GM18498 (cell line): ENCODE measurements at regions not wholly inside any gene's neighbourhood (a gene's known extent, or its start where the extent isn't known, plus 50 kb on each side); places are given as distances from the start of the nearest gene placed in this dataset.

Experiments
- ATAC-seq: cut with Tn5 transposase; IDR thresholded peaks from one replicate; pipeline ENCODE4 v1.9.1; 2021; ENCODE audit warnings: mild to moderate bottlenecking, moderate library complexity; ENCODE audit not compliant: unreplicated experiment

DNA sequence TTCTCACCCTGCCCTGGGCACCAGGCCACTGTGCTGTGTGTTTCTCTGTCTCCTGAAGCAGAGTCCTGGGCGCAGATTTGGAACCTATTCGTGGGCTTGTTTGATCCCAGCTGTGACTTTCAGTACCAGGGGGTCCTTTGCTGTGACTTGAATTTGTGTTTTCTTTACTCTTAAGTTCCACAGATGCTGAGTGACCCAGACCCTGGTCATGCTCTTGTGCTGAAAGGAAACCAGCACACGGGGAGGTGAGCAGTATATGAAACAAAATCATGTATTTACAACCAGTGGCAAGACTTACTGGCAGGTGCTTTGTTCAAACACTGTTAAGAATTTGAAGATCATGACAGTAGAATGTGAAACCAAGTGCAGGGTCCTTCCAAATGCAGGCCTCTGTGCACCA, 89.2 kb upstream of the PRSS58 start:
- no peak for ATAC-seq

DNA sequence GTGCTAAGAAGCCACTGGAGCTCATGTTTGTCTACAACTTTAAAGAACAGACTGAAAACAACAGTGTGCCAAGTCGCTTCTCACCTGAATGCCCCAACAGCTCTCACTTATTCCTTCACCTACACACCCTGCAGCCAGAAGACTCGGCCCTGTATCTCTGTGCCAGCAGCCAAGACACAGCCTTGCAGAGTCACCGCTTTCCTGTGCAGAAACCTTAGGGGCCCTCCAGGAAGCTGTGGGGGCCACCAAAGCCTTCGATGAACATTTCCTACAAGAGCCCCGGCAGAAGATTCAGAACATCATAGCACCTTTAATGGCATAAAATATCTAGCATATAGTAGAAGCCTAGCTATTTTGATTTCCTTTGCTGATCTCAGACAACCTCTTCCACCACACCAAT, 88.0 kb upstream of the PRSS58 start:
- no peak for ATAC-seq

DNA sequence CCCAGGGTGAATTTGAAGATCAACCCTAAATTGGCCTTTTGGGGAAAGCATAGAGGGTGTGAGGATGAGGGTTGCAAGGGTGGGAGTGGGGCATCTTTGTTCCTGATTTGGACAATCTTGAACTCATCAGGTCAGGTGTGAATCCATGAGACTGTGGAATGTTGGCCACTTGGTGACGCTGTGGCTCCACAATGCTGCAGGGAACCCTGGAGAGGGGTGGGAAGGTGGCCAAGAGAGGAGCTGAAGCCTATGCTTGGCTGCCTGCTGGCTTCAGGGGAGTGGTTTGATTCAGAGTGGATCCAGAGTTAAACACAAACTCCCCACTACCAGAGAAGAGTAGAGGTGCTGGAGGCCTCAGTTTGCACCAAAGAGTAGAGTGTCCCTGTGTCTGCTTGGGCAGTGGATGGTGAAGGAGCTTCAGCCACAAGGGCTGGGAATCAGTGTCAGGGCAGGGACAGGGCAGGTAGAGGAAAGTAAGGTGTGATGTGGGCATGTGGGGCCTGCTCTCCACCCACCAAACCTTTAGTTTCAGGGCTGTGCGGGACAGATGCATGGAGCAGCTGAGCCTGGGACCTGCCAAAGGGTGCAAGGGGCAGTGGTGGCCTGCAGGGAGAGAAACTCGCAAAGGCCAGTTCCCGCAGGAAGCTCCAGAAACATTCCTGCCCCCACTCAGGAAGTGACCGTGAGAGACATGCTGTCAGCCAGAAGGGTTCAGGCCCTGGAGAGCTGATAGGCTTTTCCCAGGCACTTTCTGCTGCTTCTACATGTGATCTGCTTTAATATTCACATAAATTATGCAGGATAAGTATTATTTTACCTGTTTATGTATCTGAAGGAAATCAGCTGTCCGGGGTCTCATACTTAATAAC, 81.0 kb upstream of the PRSS58 start:
- no peak for ATAC-seq

DNA sequence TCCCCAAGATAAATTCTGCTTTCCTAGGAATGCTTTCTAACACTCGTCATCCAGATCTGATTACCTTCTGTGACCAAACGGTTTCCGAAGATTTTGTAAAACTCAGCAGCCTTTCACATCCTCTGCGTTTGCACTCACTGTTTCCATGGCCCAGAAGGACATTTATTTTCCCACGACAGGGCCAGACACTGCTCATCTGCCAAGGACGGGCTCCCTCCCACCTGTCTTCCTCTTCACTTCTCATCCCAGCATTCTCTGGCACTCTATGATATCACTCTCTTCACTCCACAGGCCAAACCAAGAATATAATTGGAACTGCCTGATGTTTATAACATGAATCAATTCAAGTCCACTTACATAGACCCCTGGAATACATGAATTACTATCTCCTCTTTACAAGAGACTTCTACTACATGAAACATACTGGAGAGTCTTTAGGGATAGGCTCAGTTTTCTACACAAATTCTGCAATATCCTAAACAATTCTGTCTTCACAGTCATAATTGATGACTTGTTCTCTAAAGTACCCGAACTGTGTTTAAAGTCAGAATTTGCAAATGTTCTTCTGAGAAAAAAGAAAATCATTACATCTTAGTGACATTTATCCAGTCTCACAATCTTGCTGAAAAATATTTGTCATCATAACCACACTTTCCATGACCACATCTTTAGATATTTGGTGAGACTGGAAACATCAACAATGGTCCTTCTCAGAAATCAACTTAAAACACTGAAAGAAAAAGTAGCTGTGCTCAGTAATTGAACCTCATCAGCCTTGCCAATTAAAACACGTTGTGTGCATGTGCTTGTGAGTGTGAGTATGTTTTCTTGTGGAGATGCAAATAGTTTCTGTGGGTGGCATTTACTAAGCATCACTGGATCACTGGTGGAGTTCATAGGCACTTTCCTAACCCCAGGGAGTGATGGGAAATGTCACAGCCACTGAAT, 79.5 kb upstream of the PRSS58 start:
- no peak for ATAC-seq

- no peak for ATAC-seq
Observed at GRCh38 chr7:142334806-142335205, 76.9 kb upstream of the PRSS58 start.

- no peak for ATAC-seq
Observed at GRCh38 chr7:142334236-142334635, 76.4 kb upstream of the PRSS58 start.

GRCh38 chr7:142332421-142332820, 74.6 kb upstream of the PRSS58 start:
- ATAC-seq: no peak

DNA sequence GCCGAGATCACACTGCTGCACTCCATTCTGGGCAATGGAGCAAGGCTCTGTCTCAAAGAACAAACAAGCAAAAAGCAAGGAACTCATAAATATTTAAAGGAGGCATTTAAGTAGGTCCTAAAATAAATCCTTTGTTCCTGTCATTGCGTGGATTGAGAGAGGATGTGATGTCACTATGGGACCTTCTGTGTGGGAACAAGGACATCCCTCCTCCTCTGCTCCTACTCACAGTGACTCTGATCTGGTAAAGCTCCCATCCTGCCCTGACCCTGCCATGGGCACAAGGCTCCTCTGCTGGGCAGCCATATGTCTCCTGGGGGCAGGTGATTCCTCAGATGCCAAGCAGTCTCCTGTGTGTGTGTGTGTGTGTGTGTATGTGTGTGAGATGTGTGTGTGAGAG, 74.1 kb upstream of the PRSS58 start:
- ATAC-seq: no peak

- no peak for ATAC-seq
Observed at GRCh38 chr7:142329062-142329790, 71.4 kb upstream of the PRSS58 start.

GRCh38 chr7:142328551-142328950, 70.7 kb upstream of the PRSS58 start:
- ATAC-seq: no peak

- ATAC-seq: no peak
Observed at GRCh38 chr7:142327628-142328405, 70.0 kb upstream of the PRSS58 start.

- ATAC-seq: no peak
Observed at GRCh38 chr7:142323706-142324105, 65.8 kb upstream of the PRSS58 start.

- no peak for ATAC-seq
Observed at GRCh38 chr7:142321391-142321790, 63.5 kb upstream of the PRSS58 start.

DNA sequence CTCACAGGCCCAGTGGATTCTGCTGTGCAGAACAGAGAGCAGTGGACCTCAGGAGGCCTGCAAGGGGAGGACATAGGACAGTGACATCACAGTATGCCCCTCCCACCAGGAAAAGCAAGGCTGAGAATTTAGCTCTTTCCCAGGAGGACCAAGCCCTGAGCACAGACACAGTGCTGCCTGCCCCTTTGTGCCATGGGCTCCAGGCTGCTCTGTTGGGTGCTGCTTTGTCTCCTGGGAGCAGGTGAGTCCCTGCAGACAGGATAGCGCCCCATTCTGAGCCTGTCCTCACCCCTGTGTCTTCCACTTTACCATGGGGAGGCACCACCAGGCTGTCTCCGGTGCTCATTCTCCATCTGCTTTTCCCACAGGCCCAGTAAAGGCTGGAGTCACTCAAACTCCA, 63.0 kb upstream of the PRSS58 start:
- ATAC-seq: no peak

GRCh38 chr7:142319970-142320369, 62.1 kb upstream of the PRSS58 start:
- no peak for ATAC-seq

DNA sequence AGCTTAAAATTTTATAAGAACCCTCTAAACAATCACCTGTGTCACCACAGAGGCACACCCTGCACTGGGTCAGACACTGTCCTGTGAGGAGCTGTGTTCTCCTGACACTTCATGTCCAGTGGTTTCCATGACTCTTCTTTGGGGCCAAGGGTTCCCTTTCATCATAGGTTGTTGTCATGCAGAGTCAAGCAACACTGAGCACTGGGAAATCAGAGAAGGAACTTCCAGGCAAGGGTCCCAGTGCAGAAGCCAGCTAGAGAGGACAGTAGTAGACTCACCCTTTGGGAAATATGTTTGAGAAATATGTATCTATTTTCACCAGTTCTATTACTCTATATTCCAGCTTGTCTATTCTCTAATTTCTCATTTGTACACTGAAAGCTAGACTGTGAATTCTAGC, 56.4 kb upstream of the PRSS58 start:
- ATAC-seq: no peak

DNA sequence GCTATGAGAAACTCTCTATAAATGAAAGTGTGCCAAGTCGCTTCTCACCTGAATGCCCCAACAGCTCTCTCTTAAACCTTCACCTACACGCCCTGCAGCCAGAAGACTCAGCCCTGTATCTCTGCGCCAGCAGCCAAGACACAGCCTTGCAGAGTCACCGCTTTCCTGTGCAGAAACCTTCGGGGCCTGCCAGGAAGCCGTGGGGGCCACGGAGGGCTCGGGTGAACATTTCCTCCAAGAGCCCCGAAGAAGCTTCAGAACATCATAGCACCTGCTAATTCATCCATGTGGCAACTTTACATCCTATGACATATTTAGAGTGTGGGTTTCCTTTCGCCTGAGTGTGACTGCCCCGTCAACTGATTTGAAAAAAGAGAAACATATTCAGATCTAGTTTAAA, 55.7 kb upstream of the PRSS58 start:
- no peak for ATAC-seq

- no peak for ATAC-seq
Observed at GRCh38 chr7:142311876-142312275, 54.0 kb upstream of the PRSS58 start.

GRCh38 chr7:142308918-142309317, 51.1 kb upstream of the PRSS58 start:
- ATAC-seq: no peak

DNA sequence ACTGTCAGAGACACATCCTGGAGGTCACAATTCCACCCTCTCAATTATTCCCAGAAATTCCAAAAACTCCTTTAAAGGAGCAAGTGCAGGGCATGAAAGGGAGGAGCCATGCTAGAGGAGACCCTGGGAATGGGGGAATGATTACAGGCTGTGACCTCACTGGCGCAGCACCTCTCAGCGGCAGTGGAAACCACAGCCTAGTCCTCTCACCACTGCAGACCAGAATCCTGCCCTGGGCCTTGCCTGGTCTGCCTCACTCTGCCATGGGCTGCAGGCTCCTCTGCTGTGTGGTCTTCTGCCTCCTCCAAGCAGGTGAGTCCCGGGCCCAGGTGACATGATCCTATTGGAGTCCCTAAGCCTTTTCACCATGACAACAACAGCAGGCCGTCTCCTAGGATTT, 50.5 kb upstream of the PRSS58 start:
- ATAC-seq: no peak
